HCT116 (cell line): ENCODE measurements at regions not wholly inside any gene's neighbourhood (a gene's known extent, or its start where the extent isn't known, plus 50 kb on each side); places are given as distances from the start of the nearest gene placed in this dataset.
"Not testable (repeated sequence)": the region's sequence is repeated elsewhere in the genome, so short reads cannot be mapped to it uniquely, and the experiment has no call there.

Experiments used
- ATAC-seq: fragments of 200-7000 bp; cut with Tn5 transposase; 2 replicates; pipeline ENCODE4 v1.9.1; 2020; ENCODE audit warnings: mild to moderate bottlenecking, moderate library complexity
- BruUV-seq: library from RNA; stranded (reverse); fragments of 400-500 nt; replicated peaks from 2 replicates; lab custom pipeline; 2021; lab: Mats Ljungman, UMichigan
- CTCF ChIA-PET: fragments of 300-600 bp; sonication (Branson Sonifier 250); formaldehyde crosslinking; loops from one replicate; lab custom pipeline; 2021; ENCODE audit warnings: antibody characterized with exemption; lab: Charles Lee
- POLR2A ChIA-PET: fragments of 300-600, 350-600 bp; sonication (Branson Sonifier 250); formaldehyde crosslinking; loops from one replicate; lab custom pipeline; 2021; ENCODE audit warnings: antibody characterized with exemption; lab: Charles Lee
- RAD21 ChIA-PET, 2 experiments: fragments of 300-600 bp; sonication (Branson Sonifier 250); formaldehyde crosslinking; loops; one replicate each; lab custom pipeline; 2023; ENCODE audit warnings: low total read pairs in 2 of 2; ENCODE audit not compliant: uncharacterized antibody in 2 of 2, unreplicated experiment in 2 of 2, low non-redundant PET in 1 of 2; lab: Charles Lee
- DNase-seq: peaks from one replicate; pipeline ENCODE4 v3.0.0-alpha.2; 2010; ENCODE audit warnings: low read depth, low spot score
- H2AFZ ChIP-seq: fragments of 200-600 bp; shearing (Covaris generic), sonication (generic); 2 replicates; pipeline ENCODE4 v1.6.1; 2017; ENCODE audit warnings: low read depth, mixed run types, mixed read lengths, antibody characterized with exemption, low read length; ENCODE audit not compliant: poor library complexity, severe bottlenecking
- H3K27ac ChIP-seq: 2 replicates; pipeline ENCODE4 v1.5.1; 2012; ENCODE audit warnings: low read depth, low read length
- H3K27me3 ChIP-seq: fragments of 200-600 bp; sonication (generic); 2 replicates; pipeline ENCODE4 v1.6.1; 2016; ENCODE audit warnings: mixed run types, low read length, mixed read lengths; ENCODE audit not compliant: insufficient read depth
- H3K36me3 ChIP-seq, 2 experiments: fragments of 200-500 bp in 1 of 2; fragments of 200-600 bp in 1 of 2; sonication (Bioruptor generic) in 1 of 2; sonication (generic) in 1 of 2; 2 replicates each; pipeline versions ENCODE4 v1.5.1 to v1.6.1; 2014 to 2016; ENCODE audit warnings: low read length in 2 of 2, inconsistent platforms in 1 of 2, mixed read lengths in 1 of 2, mixed run types in 1 of 2; ENCODE audit not compliant: insufficient read depth in 2 of 2, control insufficient read depth in 1 of 2
- H3K4me1 ChIP-seq, 2 experiments: fragments of 200-600 bp in 1 of 2; sonication (generic) in 1 of 2; 2 replicates each; pipeline versions ENCODE4 v1.5.1 to v1.6.1; 2012 to 2017; ENCODE audit warnings: low read length in 2 of 2, inconsistent platforms in 1 of 2, mild to moderate bottlenecking in 1 of 2, mixed read lengths in 1 of 2, mixed run types in 1 of 2, moderate library complexity in 1 of 2; ENCODE audit not compliant: insufficient read depth in 2 of 2, control insufficient read depth in 1 of 2
- H3K4me2 ChIP-seq: fragments of 200-600 bp; sonication (generic); 2 replicates; pipeline ENCODE4 v1.6.1; 2017; ENCODE audit warnings: mixed run types, low read length, mixed read lengths
- H3K4me3 ChIP-seq, 2 experiments: fragments of 200-600 bp in 1 of 2; sonication (generic) in 1 of 2; replicated peaks in 1 of 2; 2 replicates each; pipeline ENCODE4 v1.5.1; 2011 to 2016; ENCODE audit warnings: low read length in 2 of 2, control low read depth in 1 of 2, low read depth in 1 of 2, mild to moderate bottlenecking in 1 of 2, mixed read lengths in 1 of 2, mixed run types in 1 of 2
- H3K79me2 ChIP-seq: fragments of 200-600 bp; sonication (generic); 2 replicates; pipeline ENCODE4 v1.6.1; 2017; ENCODE audit warnings: mild to moderate bottlenecking, mixed run types, low read length, moderate library complexity, mixed read lengths; ENCODE audit not compliant: insufficient read depth
- H3K9ac ChIP-seq: fragments of 200-600 bp; sonication (generic); 2 replicates; pipeline ENCODE4 v1.6.1; 2016; ENCODE audit warnings: low read length, mixed read lengths
- H3K9me2 ChIP-seq: fragments of 200-600 bp; sonication (generic), shearing (Covaris generic); 2 replicates; pipeline ENCODE4 v1.6.1; 2017; ENCODE audit warnings: mixed run types, mild to moderate bottlenecking, moderate library complexity; ENCODE audit not compliant: insufficient read depth
- H3K9me3 ChIP-seq, 2 experiments: fragments of 200-500 bp in 1 of 2; fragments of 200-600 bp in 1 of 2; sonication (Bioruptor generic) in 1 of 2; sonication (generic) in 1 of 2; 2 replicates each; pipeline ENCODE4 v1.6.1; 2014 to 2017; ENCODE audit warnings: low read length in 2 of 2, mixed read lengths in 2 of 2, inconsistent platforms in 1 of 2, low read depth in 1 of 2, mild to moderate bottlenecking in 1 of 2, mixed run types in 1 of 2, moderate library complexity in 1 of 2; ENCODE audit not compliant: control insufficient read depth in 1 of 2, insufficient read depth in 1 of 2
- H4K20me1 ChIP-seq: fragments of 200-600 bp; sonication (generic), shearing (Covaris generic); 2 replicates; pipeline ENCODE4 v1.6.1; 2017; ENCODE audit warnings: mixed run types, mild to moderate bottlenecking, moderate library complexity; ENCODE audit not compliant: insufficient read depth
- ATF3 ChIP-seq: IDR thresholded peaks from 2 replicates; pipeline ENCODE4 v1.6.1; 2012
- CEBPB ChIP-seq: IDR thresholded peaks from 2 replicates; pipeline ENCODE4 v1.6.1; 2012; ENCODE audit warnings: low read depth
- ELF1 ChIP-seq: IDR thresholded peaks from 2 replicates; pipeline ENCODE4 v1.6.1; 2012; ENCODE audit warnings: low read depth, borderline replicate concordance
- EZH2phosphoT487 ChIP-seq: fragments of 200-600 bp; IDR thresholded peaks from 2 replicates; pipeline ENCODE4 v1.6.1; 2018; ENCODE audit warnings: antibody characterized with exemption, borderline replicate concordance
- FOSL1 ChIP-seq: IDR thresholded peaks from 2 replicates; pipeline ENCODE4 v1.6.1; 2012; ENCODE audit warnings: low read depth
- SIN3A ChIP-seq: IDR thresholded peaks from 2 replicates; pipeline ENCODE4 v1.6.1; 2012; ENCODE audit warnings: low read depth
- SP1 ChIP-seq: IDR thresholded peaks from 2 replicates; pipeline ENCODE4 v1.6.1; 2012; ENCODE audit warnings: low read depth
- SRF ChIP-seq: IDR thresholded peaks from 2 replicates; pipeline ENCODE4 v1.6.1; 2012; ENCODE audit warnings: low read depth
- ZFX ChIP-seq: fragments of 450-650 bp; IDR thresholded peaks from 2 replicates; pipeline ENCODE4 v1.6.1; 2017
- ZNF274 ChIP-seq: fragments of 200-500 bp; sonication (Bioruptor generic); IDR thresholded peaks from 2 replicates; pipeline ENCODE4 v1.6.1; 2014; ENCODE audit warnings: mild to moderate bottlenecking, low read depth, low read length, inconsistent platforms
- intact Hi-C: fragments of 100-400 bp; cut with micrococcal nuclease; formaldehyde crosslinking; loops from 2 replicates; pipeline ENCODE4 v1.10.0; 2022
- TF ChIP-seq, protein P1 (sequence below): IDR thresholded peaks from 2 replicates; pipeline ENCODE4 v1.6.1; 2012; ENCODE audit warnings: low read depth

DNA sequence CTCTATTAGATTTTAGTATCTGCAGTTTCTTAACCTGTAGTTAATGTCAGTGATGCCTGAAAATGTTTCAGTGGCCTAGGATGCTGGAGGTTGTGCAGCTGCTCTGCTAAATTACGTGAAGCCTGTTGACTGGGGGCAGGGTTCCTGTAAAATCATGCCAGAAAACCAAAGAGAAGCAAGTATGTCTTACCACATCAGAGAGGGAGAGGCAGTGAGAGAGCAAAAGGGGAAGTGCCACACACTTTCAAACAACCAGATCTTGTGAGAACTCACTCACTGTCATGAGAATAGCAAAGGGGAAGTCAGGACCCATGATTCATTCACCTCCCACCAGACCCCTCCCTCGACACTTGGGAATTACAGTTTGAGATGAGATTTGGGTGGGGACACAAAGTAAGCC lies 83.9 kb upstream of the CYLC2 start:
- no peaks in the 10 kb centered on the region for H3K4me1 ChIP-seq
- intact Hi-C loops, result no loop called here

GRCh38 chr9:102905795-102906194 lies 89.3 kb upstream of the CYLC2 start:
- CTCF ChIA-PET, H3K9me3 ChIP-seq, intact Hi-C loops, H3K9ac ChIP-seq, H4K20me1 ChIP-seq, H3K36me3 ChIP-seq, H3K27me3 ChIP-seq, POLR2A ChIA-PET, BruUV-seq, RAD21 ChIA-PET, H3K79me2 ChIP-seq, H3K9me2 ChIP-seq, H3K4me1 ChIP-seq, ATAC-seq, H2AFZ ChIP-seq, H3K4me3 ChIP-seq, H3K4me2 ChIP-seq, DNase-seq, H3K27ac ChIP-seq: not testable (repeated sequence)

More for the DNA sequence above, 83.9 kb upstream of the CYLC2 start:
- H3K9ac ChIP-seq, result no peak overlapping the region
- ChIA-PET CTCF (no interaction called here), POLR2A (no interaction called here)
- DNase-seq, result no peak
- no peaks in the 10 kb centered on the region for H3K27me3 ChIP-seq
- H3K4me2 ChIP-seq, result no peak overlapping the region
- H3K4me3 ChIP-seq, result no peak overlapping the region
- no peak overlapping the region for H3K27ac ChIP-seq
- no peaks in the 10 kb centered on the region for H3K36me3 ChIP-seq
- H3K9me3 ChIP-seq, result peaks cover 6 to 9% of the 10 kb centered on the region in 2 experiments; a peak in 3 of 4 replicates
- H2AFZ ChIP-seq, result no peak overlapping the region
- BruUV-seq, result no TSS peak
- no peak for ATAC-seq
- no peak for TF ChIP-seq ZFX
- TF ChIP-seq, all 23 proteins: peak for 0
- RAD21 ChIA-PET, result no interaction called here
- H4K20me1 ChIP-seq, result no peaks in the 10 kb centered on the region
- no peaks in the 10 kb centered on the region for H3K9me2 ChIP-seq
- no peaks in the 10 kb centered on the region for H3K79me2 ChIP-seq

GRCh38 chr9:102892025-102892424 lies 103.1 kb upstream of the CYLC2 start:
- Histone ChIP-seq H3K9me3 (peaks cover 0 to 10% of the 10 kb centered on the region in 2 experiments; a peak in 2 of 4 replicates), H3K36me3 (no peaks in the 10 kb centered on the region), H3K9ac (no peak overlapping the region), H3K4me1 (no peaks in the 10 kb centered on the region), H2AFZ (no peak overlapping the region), H3K4me3 (no peak overlapping the region), H3K79me2 (no peaks in the 10 kb centered on the region), H3K27ac (no peak overlapping the region), H3K9me2 (no peaks in the 10 kb centered on the region), H4K20me1 (no peaks in the 10 kb centered on the region), H3K27me3 (no peaks in the 10 kb centered on the region), H3K4me2 (no peak overlapping the region)
- intact Hi-C loops, result no loop called here
- ATAC-seq (no peak), DNase-seq (no peak)
- CTCF ChIA-PET, result no interaction called here
- RAD21 ChIA-PET, result no interaction called here
- no TSS peak for BruUV-seq
- POLR2A ChIA-PET, result no interaction called here
- no peak for TF ChIP-seq EZH2phosphoT487
- TF ChIP-seq ELF1, result no peak
- TF ChIP-seq SIN3A, result no peak
- no peak for TF ChIP-seq ZFX
- no peak for TF ChIP-seq SRF
- no peak for TF ChIP-seq FOSL1
- no peak for TF ChIP-seq ATF3
- TF ChIP-seq, protein P1, sequence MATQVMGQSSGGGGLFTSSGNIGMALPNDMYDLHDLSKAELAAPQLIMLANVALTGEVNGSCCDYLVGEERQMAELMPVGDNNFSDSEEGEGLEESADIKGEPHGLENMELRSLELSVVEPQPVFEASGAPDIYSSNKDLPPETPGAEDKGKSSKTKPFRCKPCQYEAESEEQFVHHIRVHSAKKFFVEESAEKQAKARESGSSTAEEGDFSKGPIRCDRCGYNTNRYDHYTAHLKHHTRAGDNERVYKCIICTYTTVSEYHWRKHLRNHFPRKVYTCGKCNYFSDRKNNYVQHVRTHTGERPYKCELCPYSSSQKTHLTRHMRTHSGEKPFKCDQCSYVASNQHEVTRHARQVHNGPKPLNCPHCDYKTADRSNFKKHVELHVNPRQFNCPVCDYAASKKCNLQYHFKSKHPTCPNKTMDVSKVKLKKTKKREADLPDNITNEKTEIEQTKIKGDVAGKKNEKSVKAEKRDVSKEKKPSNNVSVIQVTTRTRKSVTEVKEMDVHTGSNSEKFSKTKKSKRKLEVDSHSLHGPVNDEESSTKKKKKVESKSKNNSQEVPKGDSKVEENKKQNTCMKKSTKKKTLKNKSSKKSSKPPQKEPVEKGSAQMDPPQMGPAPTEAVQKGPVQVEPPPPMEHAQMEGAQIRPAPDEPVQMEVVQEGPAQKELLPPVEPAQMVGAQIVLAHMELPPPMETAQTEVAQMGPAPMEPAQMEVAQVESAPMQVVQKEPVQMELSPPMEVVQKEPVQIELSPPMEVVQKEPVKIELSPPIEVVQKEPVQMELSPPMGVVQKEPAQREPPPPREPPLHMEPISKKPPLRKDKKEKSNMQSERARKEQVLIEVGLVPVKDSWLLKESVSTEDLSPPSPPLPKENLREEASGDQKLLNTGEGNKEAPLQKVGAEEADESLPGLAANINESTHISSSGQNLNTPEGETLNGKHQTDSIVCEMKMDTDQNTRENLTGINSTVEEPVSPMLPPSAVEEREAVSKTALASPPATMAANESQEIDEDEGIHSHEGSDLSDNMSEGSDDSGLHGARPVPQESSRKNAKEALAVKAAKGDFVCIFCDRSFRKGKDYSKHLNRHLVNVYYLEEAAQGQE, result no peak
- no peak for TF ChIP-seq SP1
- no peak for TF ChIP-seq ZNF274
- TF ChIP-seq CEBPB, result no peak
